NCI-H187 (cell line): ENCODE measurements at regions not wholly inside any gene's neighbourhood (a gene's known extent, or its start where the extent isn't known, plus 50 kb on each side); places are given as distances from the start of the nearest gene placed in this dataset.
"Not testable (repeated sequence)": the region's sequence is repeated elsewhere in the genome, so short reads cannot be mapped to it uniquely, and the experiment has no call there.

Experiments
- DNase-seq, 2 experiments: peaks; one replicate each; lab custom pipeline; 2025; lab: John Stamatoyannopoulos, UW

DNA sequence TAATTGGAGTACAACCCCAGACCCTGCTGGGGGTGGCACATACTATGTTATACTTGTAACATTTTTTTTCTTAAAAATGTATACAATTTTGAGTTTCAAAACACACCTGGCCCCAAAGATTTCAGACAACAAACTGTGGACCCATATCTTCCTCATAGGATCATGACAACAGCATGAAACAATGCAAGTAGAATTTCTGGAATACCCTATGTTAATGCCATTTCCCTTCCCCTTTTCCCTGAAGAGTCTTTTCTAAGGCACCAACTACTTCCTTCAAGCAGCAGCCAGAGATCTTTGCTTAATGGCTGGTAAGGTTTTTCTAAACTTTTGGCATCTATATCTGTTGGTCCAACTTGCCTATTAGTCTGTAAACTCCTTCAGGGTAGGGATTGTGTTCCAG is 99.9 kb upstream of the SERBP1 start:
- DNase-seq, result no peak

DNA sequence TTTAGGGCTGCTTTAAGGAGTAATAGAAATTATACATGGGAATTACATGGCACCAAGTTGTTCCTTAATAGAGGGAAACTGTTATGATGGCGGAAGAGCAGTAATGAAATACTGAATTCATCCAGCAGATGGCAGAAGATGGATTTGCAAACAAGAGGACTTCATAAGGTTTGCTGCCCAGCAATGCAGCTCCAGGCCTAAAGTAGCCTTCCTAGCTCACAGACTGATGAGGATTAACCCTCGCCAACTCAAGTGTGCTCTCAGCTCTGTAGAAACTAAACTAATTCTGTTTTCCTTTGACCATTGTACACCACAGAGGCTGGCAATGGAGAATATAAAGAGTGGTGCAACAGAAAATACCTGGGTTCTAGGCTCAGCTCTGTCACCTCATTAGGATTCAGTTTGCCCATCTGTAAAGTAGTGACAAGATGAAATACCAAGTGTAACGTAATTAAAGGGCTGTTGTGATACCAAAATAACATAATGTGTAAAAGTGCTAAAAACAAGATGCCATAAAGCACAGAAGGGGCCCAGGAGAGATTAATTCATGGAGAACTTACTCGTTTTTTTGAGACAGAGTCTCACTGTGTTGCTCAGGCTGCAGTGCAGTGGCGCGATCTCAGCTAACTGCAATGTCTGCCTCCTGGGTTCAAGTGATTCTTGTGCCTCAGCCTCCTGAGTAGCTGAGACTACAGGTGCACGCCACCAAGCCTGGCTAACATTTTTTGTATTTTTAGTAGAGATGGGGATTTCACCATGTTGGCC is 102.4 kb upstream of the SERBP1 start:
- no peak for DNase-seq

- DNase-seq, result no peak
Measured at GRCh38 chr1:67534627-67535065, 104.4 kb upstream of the SERBP1 start.

DNA sequence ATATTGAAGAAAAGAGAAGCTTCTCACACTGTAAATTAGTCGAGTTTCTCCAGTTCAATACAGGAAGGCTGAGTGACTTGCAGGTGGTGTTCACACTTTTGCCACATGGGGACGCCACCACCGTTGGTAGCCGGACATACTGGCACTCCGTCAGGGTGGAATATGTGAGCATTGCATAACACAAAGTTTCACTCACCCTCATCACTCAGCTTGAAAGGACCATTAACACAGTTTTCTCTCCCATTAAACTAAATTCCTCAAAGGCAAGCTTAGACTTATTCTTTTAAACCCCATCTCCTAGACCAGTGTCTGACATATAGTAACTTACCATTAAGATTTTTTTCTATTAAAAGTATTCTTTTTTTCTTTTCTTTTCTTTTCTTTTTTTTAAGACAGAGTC is 105.3 kb upstream of the SERBP1 start:
- DNase-seq, result no peak

GRCh38 chr1:67536957-67537666 is 106.9 kb upstream of the SERBP1 start:
- DNase-seq, result no peak

GRCh38 chr1:67537667-67538018 is 107.4 kb upstream of the SERBP1 start:
- DNase-seq, result no peak

DNA sequence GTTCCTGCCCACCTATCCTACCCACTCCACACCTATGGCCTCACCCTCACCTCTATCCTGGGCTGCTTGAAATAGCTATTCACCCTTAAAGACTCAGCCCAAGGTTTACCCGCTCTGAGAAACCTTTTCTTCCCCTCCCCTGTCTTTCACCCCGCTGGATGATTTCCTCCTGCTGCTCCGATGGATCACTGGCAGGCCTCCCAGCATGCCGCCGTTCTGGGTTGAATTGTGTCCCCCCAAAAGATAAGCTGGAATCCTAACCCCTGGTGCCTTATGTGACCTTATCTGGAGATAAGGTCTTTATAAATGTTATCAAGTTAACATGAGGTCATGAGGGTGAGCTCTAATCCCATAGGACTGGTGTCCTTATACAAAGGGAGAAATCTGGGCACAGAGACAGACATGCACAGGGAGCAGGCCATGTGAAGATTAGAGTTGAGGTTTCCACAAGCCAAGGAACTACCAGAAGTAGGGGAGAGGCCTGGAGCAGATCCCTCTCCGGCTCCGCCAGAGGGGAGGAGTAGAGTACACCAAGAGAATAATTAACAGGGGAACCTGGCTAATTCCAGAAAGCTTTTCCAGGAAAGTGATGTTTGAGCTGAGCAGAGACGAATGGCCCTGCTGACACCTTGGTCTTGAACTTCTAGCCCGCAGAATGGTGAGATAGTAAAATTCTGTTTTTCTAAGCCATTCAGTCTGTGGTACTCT is 110.0 kb upstream of the SERBP1 start:
- no peak for DNase-seq

DNA sequence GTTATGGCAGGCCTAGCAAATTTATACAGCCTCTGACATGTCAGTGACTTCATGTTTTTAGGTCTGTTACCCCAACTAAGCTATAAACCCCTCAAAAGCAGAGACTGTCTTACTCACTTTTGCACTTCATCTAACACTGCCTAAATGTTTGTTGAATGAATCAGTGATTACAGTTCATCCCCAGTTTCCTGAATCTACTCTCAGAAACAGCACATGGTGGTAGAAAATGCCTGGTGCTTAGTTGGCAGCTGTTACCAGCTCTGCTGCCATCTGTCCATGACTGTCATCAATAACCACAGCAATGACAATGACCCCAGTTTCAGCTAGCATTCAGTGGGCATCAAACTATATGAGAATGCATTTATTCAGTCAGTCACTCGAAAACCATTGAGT is 110.5 kb upstream of the SERBP1 start:
- DNase-seq, result no peak

- DNase-seq, result no peak
Measured at GRCh38 chr1:67542747-67543146, 112.5 kb upstream of the SERBP1 start.

- no peak for DNase-seq
Measured at GRCh38 chr1:67544921-67545320, 114.7 kb upstream of the SERBP1 start.

GRCh38 chr1:67545364-67545763 is 115.2 kb upstream of the SERBP1 start:
- no peak for DNase-seq

DNA sequence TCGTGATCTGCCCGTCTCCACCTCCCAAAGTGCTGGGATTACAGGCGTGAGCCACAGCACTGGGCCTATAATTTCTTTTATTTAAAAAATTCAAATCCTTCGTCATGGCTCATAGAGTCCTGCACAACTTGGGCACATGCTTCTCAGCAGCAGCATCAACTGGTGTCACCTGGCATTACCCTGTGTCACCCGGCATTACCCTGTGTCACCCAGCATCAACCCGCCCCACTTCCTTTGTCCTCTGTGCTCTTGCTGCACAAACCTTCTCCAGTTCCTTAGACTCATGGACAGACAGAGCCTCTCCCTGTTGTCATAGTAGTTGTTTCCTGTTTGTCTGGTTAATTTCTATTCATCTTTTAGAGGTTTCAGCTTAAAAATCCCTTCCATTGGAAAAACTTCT is 121.2 kb upstream of the SERBP1 start:
- DNase-seq, result no peak

- DNase-seq, result no peak
Measured at GRCh38 chr1:67552336-67552759, 122.1 kb upstream of the SERBP1 start.

DNA sequence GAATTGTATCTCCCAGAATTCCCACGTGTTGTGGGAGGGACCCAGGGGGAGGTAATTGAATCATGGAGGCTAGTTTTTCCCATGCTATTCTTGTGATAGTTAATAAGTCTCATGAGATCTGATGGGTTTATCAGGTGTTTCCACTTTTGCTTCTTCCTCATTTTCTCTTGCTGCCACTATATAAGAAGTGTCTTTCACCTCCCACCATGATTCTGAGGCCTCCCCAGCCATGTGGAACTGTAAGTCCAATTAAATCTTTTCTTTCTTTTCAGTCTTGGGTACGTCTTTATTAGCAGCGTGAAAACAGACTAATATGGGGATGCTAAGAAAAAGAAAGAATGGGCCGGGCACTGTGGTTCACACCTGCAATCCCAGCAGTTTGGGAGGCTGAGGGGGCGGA is 124.0 kb upstream of the SERBP1 start:
- DNase-seq, result not testable (repeated sequence)

- DNase-seq, result no peak
Measured at GRCh38 chr1:67555461-67556296, 125.5 kb upstream of the SERBP1 start.

- DNase-seq, result no peak
Measured at GRCh38 chr1:67556297-67556900, 126.2 kb upstream of the SERBP1 start.

- no peak for DNase-seq
Measured at GRCh38 chr1:67557696-67558448, 127.1 kb upstream of the GADD45A start.

DNA sequence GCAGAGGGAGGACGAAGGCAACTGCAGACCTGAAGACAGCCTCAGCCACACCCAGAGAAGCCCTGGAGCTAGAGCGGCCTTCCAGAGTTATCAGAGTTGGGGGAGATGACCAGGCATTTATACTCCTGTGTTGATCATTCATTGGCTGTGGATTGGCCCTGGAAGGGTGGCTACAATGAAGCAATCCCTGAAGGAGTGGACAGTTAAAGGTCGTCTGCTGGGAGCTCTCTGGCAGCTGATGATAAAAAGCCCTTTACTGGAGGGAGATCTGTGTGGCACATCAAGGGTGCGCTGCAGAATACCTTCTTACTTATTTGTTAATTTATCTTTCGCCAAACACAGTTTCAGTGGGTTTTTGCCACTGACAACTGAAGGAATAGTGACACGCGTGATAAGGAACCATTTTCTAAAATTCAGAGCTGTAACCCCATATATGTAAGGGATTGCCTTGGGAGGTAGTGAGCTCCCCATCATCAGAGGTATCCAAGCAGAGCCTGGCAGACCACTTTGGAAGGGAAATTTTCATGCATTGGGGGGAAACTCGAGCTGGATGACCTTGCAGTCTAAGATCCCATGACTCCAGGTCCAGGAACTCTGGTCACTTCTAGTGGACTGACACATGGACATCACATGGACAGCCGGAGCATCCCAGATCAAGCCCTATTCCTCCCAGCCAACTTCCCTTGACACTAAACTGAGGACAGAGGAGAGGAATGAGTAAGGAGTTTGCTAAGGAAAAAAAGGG is 126.4 kb upstream of the GADD45A start:
- no peak for DNase-seq

GRCh38 chr1:67559222-67559700 is 125.7 kb upstream of the GADD45A start:
- no peak for DNase-seq
